IMR-90 (cell line): ENCODE measurements at regions not wholly inside any gene's neighbourhood (a gene's known extent, or its start where the extent isn't known, plus 50 kb on each side); places are given as distances from the start of the nearest gene placed in this dataset.

Experiments
- ATAC-seq: fragments of 200-7000 bp; cut with Tn5 transposase; 2 replicates; pipeline ENCODE4 v1.9.1; 2020; ENCODE audit warnings: low read depth, mild to moderate bottlenecking, moderate library complexity
- BruUV-seq: library from RNA; stranded (reverse); fragments of 400-500 nt; replicated peaks from 2 replicates; lab custom pipeline; 2021; lab: Mats Ljungman, UMichigan
- CTCF ChIA-PET: fragments of 300-600 bp; formaldehyde crosslinking; extraction: SDS; loops from one replicate; lab custom pipeline; 2021; ENCODE audit warnings: antibody characterized with exemption; lab: Yijun Ruan, JAX
- POLR2A ChIA-PET: fragments of 300-600 bp; sonication (Branson Sonifier 250); formaldehyde crosslinking; loops from one replicate; lab custom pipeline; 2022; ENCODE audit warnings: antibody characterized with exemption; ENCODE audit not compliant: unreplicated experiment; lab: Charles Lee
- DNase-seq: peaks from one replicate; pipeline ENCODE4 v3.0.0; 2013
- H2AFZ ChIP-seq: replicated peaks from 2 replicates; pipeline ENCODE3; 2013; ENCODE audit warnings: low read length, mild to moderate bottlenecking; ENCODE audit not compliant: poor library complexity
- H2AK5ac ChIP-seq: 2 replicates; pipeline ENCODE4 v1.6.1; 2013; ENCODE audit warnings: low read depth, low read length, inconsistent platforms
- H2AK9ac ChIP-seq: replicated peaks from 2 replicates; pipeline ENCODE3; 2013; ENCODE audit warnings: mild to moderate bottlenecking, low read depth, low read length, moderate library complexity; ENCODE audit not compliant: poor library complexity
- H2BK120ac ChIP-seq: 2 replicates; pipeline ENCODE4 v1.6.1; 2013; ENCODE audit warnings: low read depth, low read length, inconsistent platforms
- H2BK15ac ChIP-seq: 3 replicates; pipeline ENCODE4 v1.6.1; 2013; ENCODE audit warnings: low read depth, low read length, inconsistent platforms
- H2BK20ac ChIP-seq: 2 replicates; pipeline ENCODE4 v1.6.1; 2013; ENCODE audit warnings: low read depth, mild to moderate bottlenecking, inconsistent platforms, low read length, moderate library complexity
- H2BK5ac ChIP-seq: 2 replicates; pipeline ENCODE4 v1.6.1; 2013; ENCODE audit warnings: mild to moderate bottlenecking, low read depth, low read length, inconsistent platforms; ENCODE audit not compliant: poor library complexity, severe bottlenecking
- H3K14ac ChIP-seq: replicated peaks from 2 replicates; pipeline ENCODE4 v1.6.1; 2013; ENCODE audit warnings: low read depth, low read length, inconsistent platforms
- H3K18ac ChIP-seq: 2 replicates; pipeline ENCODE4 v1.6.1; 2013; ENCODE audit warnings: low read depth, low read length, control low read depth
- H3K23ac ChIP-seq: 2 replicates; pipeline ENCODE4 v1.6.1; 2013; ENCODE audit warnings: low read depth, low read length, inconsistent platforms
- H3K27ac ChIP-seq: 2 replicates; pipeline ENCODE4 v1.5.1; 2013; ENCODE audit warnings: mild to moderate bottlenecking, control low read depth, low read length; ENCODE audit not compliant: insufficient read depth
- H3K27me3 ChIP-seq: 2 replicates; pipeline ENCODE4 v1.6.1; 2013; ENCODE audit warnings: low read length; ENCODE audit not compliant: control insufficient read depth, insufficient read depth
- H3K36me3 ChIP-seq: 2 replicates; pipeline ENCODE4 v1.6.1; 2013; ENCODE audit warnings: low read length, mixed read lengths; ENCODE audit not compliant: control insufficient read depth, insufficient read depth
- H3K4ac ChIP-seq: 2 replicates; pipeline ENCODE4 v1.6.1; 2013; ENCODE audit warnings: low read depth, low read length, inconsistent platforms
- H3K4me1 ChIP-seq: 2 replicates; pipeline ENCODE4 v1.6.1; 2013; ENCODE audit warnings: low read length, mixed read lengths; ENCODE audit not compliant: control insufficient read depth, insufficient read depth
- H3K4me2 ChIP-seq: 2 replicates; pipeline ENCODE4 v1.6.1; 2013; ENCODE audit warnings: low read depth, mild to moderate bottlenecking, control low read depth, low read length, moderate library complexity
- H3K4me3 ChIP-seq: 2 replicates; pipeline ENCODE4 v1.5.1; 2013; ENCODE audit warnings: low read depth, mild to moderate bottlenecking, control low read depth, low read length, moderate library complexity; ENCODE audit not compliant: insufficient read depth
- H3K56ac ChIP-seq: 2 replicates; pipeline ENCODE4 v1.6.1; 2013; ENCODE audit warnings: low read length, inconsistent platforms; ENCODE audit not compliant: insufficient read depth; ENCODE audit errors: extremely low read depth
- H3K79me1 ChIP-seq, 2 experiments: 2 replicates each; pipeline ENCODE4 v1.6.1; 2013; ENCODE audit warnings: low read length in 2 of 2, inconsistent platforms in 1 of 2, low read depth in 1 of 2
- H3K9ac ChIP-seq: 2 replicates; pipeline ENCODE4 v1.6.1; 2013; ENCODE audit warnings: low read depth, low read length, control low read depth
- H3K9me1 ChIP-seq: 2 replicates; pipeline ENCODE4 v1.6.1; 2013; ENCODE audit warnings: low read length, inconsistent platforms; ENCODE audit not compliant: insufficient read depth
- H3K9me3 ChIP-seq: 2 replicates; pipeline ENCODE4 v1.6.1; 2013; ENCODE audit warnings: low read length; ENCODE audit not compliant: control insufficient read depth, insufficient read depth
- H4K20me1 ChIP-seq: 2 replicates; pipeline ENCODE4 v1.6.1; 2013; ENCODE audit warnings: low read length, inconsistent platforms; ENCODE audit not compliant: insufficient read depth
- H4K5ac ChIP-seq: 2 replicates; pipeline ENCODE4 v1.6.1; 2013; ENCODE audit warnings: mild to moderate bottlenecking, low read depth, low read length, control low read depth
- H4K8ac ChIP-seq, 2 experiments: 2 replicates each; pipeline ENCODE4 v1.6.1; 2013; ENCODE audit warnings: low read depth in 2 of 2, low read length in 2 of 2, control low read depth in 1 of 2, inconsistent platforms in 1 of 2
- H4K91ac ChIP-seq: 2 replicates; pipeline ENCODE4 v1.6.1; 2013; ENCODE audit warnings: low read depth, low read length, inconsistent platforms; ENCODE audit not compliant: insufficient read depth
- BHLHE40 ChIP-seq: fragments of 150-350 bp; IDR thresholded peaks from 2 replicates; pipeline ENCODE4 v1.6.1; 2016; ENCODE audit warnings: mild to moderate bottlenecking, low read depth, low read length
- CEBPB ChIP-seq: IDR thresholded peaks from 2 replicates; pipeline ENCODE4 v1.6.1; 2012; ENCODE audit warnings: low read depth, low read length, improper control_type of control experiment
- CHD1 ChIP-seq: IDR thresholded peaks from 2 replicates; pipeline ENCODE4 v1.6.1; 2012; ENCODE audit warnings: low read depth, low read length, improper control_type of control experiment
- CTCF ChIP-seq: conservative IDR thresholded peaks from 2 replicates; pipeline ENCODE4 v1.5.1; 2012; ENCODE audit warnings: mild to moderate bottlenecking, low read depth, low read length, improper control_type of control experiment
- FOS ChIP-seq: fragments of 150-350 bp; IDR thresholded peaks from 2 replicates; pipeline ENCODE4 v1.6.1; 2016; ENCODE audit warnings: low read depth, low read length
- MAFK ChIP-seq: IDR thresholded peaks from 2 replicates; pipeline ENCODE4 v1.6.1; 2012; ENCODE audit warnings: low read depth, low read length, improper control_type of control experiment
- MAZ ChIP-seq: IDR thresholded peaks from 2 replicates; pipeline ENCODE4 v1.6.1; 2012; ENCODE audit warnings: low read depth, mild to moderate bottlenecking, low read length, improper control_type of control experiment, moderate library complexity, borderline replicate concordance
- MXI1 ChIP-seq: IDR thresholded peaks from 2 replicates; pipeline ENCODE4 v1.6.1; 2012; ENCODE audit warnings: low read depth, mild to moderate bottlenecking, low read length, moderate library complexity, borderline replicate concordance
- NFE2L2 ChIP-seq: fragments of 150-350 bp; IDR thresholded peaks from 2 replicates; pipeline ENCODE4 v1.6.1; 2016; ENCODE audit warnings: low read depth, mild to moderate bottlenecking, low read length
- POLR2A ChIP-seq: IDR thresholded peaks from 2 replicates; pipeline ENCODE4 v1.6.1; 2012; ENCODE audit warnings: mild to moderate bottlenecking, low read depth, low read length
- RAD21 ChIP-seq: IDR thresholded peaks from 2 replicates; pipeline ENCODE4 v1.6.1; 2012; ENCODE audit warnings: low read length, improper control_type of control experiment
- RCOR1 ChIP-seq: IDR thresholded peaks from 2 replicates; pipeline ENCODE4 v1.6.1; 2012; ENCODE audit warnings: mild to moderate bottlenecking, low read length, improper control_type of control experiment; ENCODE audit not compliant: insufficient replicate concordance
- RFX5 ChIP-seq: IDR thresholded peaks from 2 replicates; pipeline ENCODE4 v1.8.0; 2012; ENCODE audit warnings: low read depth, mild to moderate bottlenecking, low read length, moderate library complexity
- SMC3 ChIP-seq: fragments of 150-350 bp; IDR thresholded peaks from 2 replicates; pipeline ENCODE4 v1.6.1; 2016; ENCODE audit warnings: low read depth, mild to moderate bottlenecking, antibody characterized with exemption, low read length, moderate library complexity
- WGBS, 2 experiments: methylation state at CpG; one replicate each; pipeline versions ENCODE4 v1.1.5 to v1.1.7; 2013; ENCODE audit warnings: missing lambda C conversion rate in 2 of 2; ENCODE audit not compliant: insufficient read length in 1 of 2; ENCODE audit errors: extremely low coverage in 2 of 2; 5-methylcytosine and 5-hydroxymethylcytosine counted together
- dilution Hi-C: fragments of 300-500 bp; cut with HindIII; formaldehyde crosslinking; loops from one replicate; pipeline ENCODE4 v1.14.3; 2018; ENCODE audit warnings: low sequenced_read_pairs; ENCODE audit not compliant: unreplicated experiment
- in situ Hi-C: fragments of 300-500 bp; cut with MboI; formaldehyde crosslinking; loops from 3 replicates; pipeline ENCODE4 v1.14.3; 2019; ENCODE audit warnings: low sequenced_read_pairs, inconsistent platforms, mixed read lengths
- intact Hi-C: fragments of 100-400 bp; cut with micrococcal nuclease; formaldehyde crosslinking; loops from 2 replicates; pipeline ENCODE4 v1.10.0; 2022
- TF ChIP-seq, protein P1 (sequence below): fragments of 150-350 bp; IDR thresholded peaks from 2 replicates; pipeline ENCODE4 v1.6.1; 2017; ENCODE audit warnings: mild to moderate bottlenecking, antibody characterized with exemption, low read length, low read depth
- TF ChIP-seq, protein P2 (sequence below): fragments of 150-350 bp; IDR thresholded peaks from 2 replicates; pipeline ENCODE4 v1.6.1; 2016; ENCODE audit warnings: low read depth, mild to moderate bottlenecking, low read length, moderate library complexity, borderline replicate concordance

- Histone ChIP-seq H3K4me1 (no peaks in the 10 kb centered on the region), H3K9me3 (peaks cover 43% of the 10 kb centered on the region), H3K79me1 (no peaks in the 10 kb centered on the region), H3K4me2 (no peak overlapping the region), H2AK9ac (no peak overlapping the region), H3K36me3 (no peaks in the 10 kb centered on the region), H3K56ac (no peak overlapping the region), H3K9me1 (no peaks in the 10 kb centered on the region), H4K5ac (no peak overlapping the region), H4K91ac (no peak overlapping the region), H3K18ac (no peak overlapping the region), H3K27ac (no peak overlapping the region), H3K4ac (no peak overlapping the region), H2BK120ac (no peak overlapping the region), H3K23ac (no peak overlapping the region), H2BK20ac (no peak overlapping the region), H2AK5ac (no peak overlapping the region), H3K27me3 (no peaks in the 10 kb centered on the region), H4K8ac (no peak overlapping the region), H3K9ac (no peak overlapping the region), H4K20me1 (no peaks in the 10 kb centered on the region), H2AFZ (no peak overlapping the region), H2BK5ac (no peak overlapping the region), H2BK15ac (no peak overlapping the region), H3K4me3 (no peak overlapping the region), H3K14ac (no peak overlapping the region)
- no peak for ATAC-seq
- POLR2A ChIA-PET = no interaction called here
- CTCF ChIA-PET = no interaction called here
- no peak for DNase-seq
- 9% methylated on average over 10 of the region's 23 CpGs; no CpG with 5 or more reads in 1 of the 2 experiments for WGBS, 2 experiments
- in situ Hi-C loops (no loop called here), intact Hi-C loops (no loop called here), dilution Hi-C loops (no loop called here)
- no TSS peak for BruUV-seq
- TF ChIP-seq RFX5 = no peak
- no peak for TF ChIP-seq CHD1
- TF ChIP-seq NFE2L2 = no peak
- TF ChIP-seq BHLHE40 = no peak
- no peak for TF ChIP-seq MAFK
- TF ChIP-seq MAZ = no peak
- TF ChIP-seq SMC3 = no peak
- no peak for TF ChIP-seq POLR2A
- TF ChIP-seq FOS = no peak
- no peak for TF ChIP-seq CTCF
- no peak for TF ChIP-seq RAD21
- no peak for TF ChIP-seq CEBPB
- TF ChIP-seq, protein P1, sequence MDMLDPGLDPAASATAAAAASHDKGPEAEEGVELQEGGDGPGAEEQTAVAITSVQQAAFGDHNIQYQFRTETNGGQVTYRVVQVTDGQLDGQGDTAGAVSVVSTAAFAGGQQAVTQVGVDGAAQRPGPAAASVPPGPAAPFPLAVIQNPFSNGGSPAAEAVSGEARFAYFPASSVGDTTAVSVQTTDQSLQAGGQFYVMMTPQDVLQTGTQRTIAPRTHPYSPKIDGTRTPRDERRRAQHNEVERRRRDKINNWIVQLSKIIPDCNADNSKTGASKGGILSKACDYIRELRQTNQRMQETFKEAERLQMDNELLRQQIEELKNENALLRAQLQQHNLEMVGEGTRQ = no peak
- TF ChIP-seq RCOR1 = no peak
- TF ChIP-seq, protein P2, sequence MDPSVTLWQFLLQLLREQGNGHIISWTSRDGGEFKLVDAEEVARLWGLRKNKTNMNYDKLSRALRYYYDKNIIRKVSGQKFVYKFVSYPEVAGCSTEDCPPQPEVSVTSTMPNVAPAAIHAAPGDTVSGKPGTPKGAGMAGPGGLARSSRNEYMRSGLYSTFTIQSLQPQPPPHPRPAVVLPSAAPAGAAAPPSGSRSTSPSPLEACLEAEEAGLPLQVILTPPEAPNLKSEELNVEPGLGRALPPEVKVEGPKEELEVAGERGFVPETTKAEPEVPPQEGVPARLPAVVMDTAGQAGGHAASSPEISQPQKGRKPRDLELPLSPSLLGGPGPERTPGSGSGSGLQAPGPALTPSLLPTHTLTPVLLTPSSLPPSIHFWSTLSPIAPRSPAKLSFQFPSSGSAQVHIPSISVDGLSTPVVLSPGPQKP = no peak
- TF ChIP-seq MXI1 = no peak
Observed at GRCh38 chr1:5770981-5771765, 221.1 kb downstream of the NPHP4 start.
